HL-60/S4 (cell line): ENCODE measurements at regions not wholly inside any gene's neighbourhood (a gene's known extent, or its start where the extent isn't known, plus 50 kb on each side); places are given as distances from the start of the nearest gene placed in this dataset.

Experiments
- in situ Hi-C: fragments of 300-500 bp; cut with MboI; formaldehyde crosslinking; loops from 2 replicates; pipeline ENCODE4 v1.14.3; 2022; ENCODE audit warnings: low sequenced_read_pairs

GRCh38 chr21:28791595-28792282 is 200.9 kb downstream of the LTN1 start:
- in situ Hi-C loops: no loop called here

- in situ Hi-C loops: no loop called here
Measured at GRCh38 chr21:28790335-28790734, 202.3 kb downstream of the LTN1 start.

GRCh38 chr21:28789523-28789922 is 203.2 kb downstream of the LTN1 start:
- in situ Hi-C loops: no loop called here

GRCh38 chr21:28788030-28788429 is 204.6 kb downstream of the LTN1 start:
- in situ Hi-C loops: no loop called here

- in situ Hi-C loops: no loop called here
Measured at GRCh38 chr21:28783641-28784185, 209.0 kb downstream of the LTN1 start.

- in situ Hi-C loops: no loop called here
Measured at GRCh38 chr21:28781602-28782276, 210.9 kb downstream of the LTN1 start.

- in situ Hi-C loops: no loop called here
Measured at GRCh38 chr21:28779914-28780313, 212.8 kb downstream of the LTN1 start.

GRCh38 chr21:28776251-28776650 is 216.4 kb downstream of the LTN1 start:
- in situ Hi-C loops: no loop called here

- in situ Hi-C loops: no loop called here
Measured at GRCh38 chr21:28775071-28775470, 217.6 kb downstream of the LTN1 start.

- in situ Hi-C loops: no loop called here
Measured at GRCh38 chr21:28773036-28773435, 219.6 kb downstream of the LTN1 start.

GRCh38 chr21:28771790-28772501 is 220.7 kb downstream of the LTN1 start:
- in situ Hi-C loops: no loop called here

- in situ Hi-C loops: no loop called here
Measured at GRCh38 chr21:28770867-28771661, 221.6 kb downstream of the LTN1 start.

GRCh38 chr21:28769683-28770082 is 223.0 kb downstream of the LTN1 start:
- in situ Hi-C loops: no loop called here

- in situ Hi-C loops: no loop called here
Measured at GRCh38 chr21:28768753-28769152, 223.9 kb downstream of the LTN1 start.

- in situ Hi-C loops: no loop called here
Measured at GRCh38 chr21:28767523-28767922, 225.2 kb downstream of the LTN1 start.

GRCh38 chr21:28763809-28764418 is 228.8 kb downstream of the LTN1 start:
- in situ Hi-C loops: no loop called here

GRCh38 chr21:28762357-28762735 is 230.3 kb downstream of the LTN1 start:
- in situ Hi-C loops: no loop called here

- in situ Hi-C loops: no loop called here
Measured at GRCh38 chr21:28761674-28762356, 230.9 kb downstream of the LTN1 start.

- in situ Hi-C loops: no loop called here
Measured at GRCh38 chr21:28758883-28759242, 233.8 kb downstream of the LTN1 start.
